Breast epithelium (tissue), 3 donors: ENCODE measurements at regions not wholly inside any gene's neighbourhood (a gene's known extent, or its start where the extent isn't known, plus 50 kb on each side); places are given as distances from the start of the nearest gene placed in this dataset.

Source experiments
- POLR2A ChIP-seq: fragments of 450-650 bp; IDR thresholded peaks from one replicate; pipeline ENCODE4 v1.6.1; 2016; ENCODE audit warnings: antibody characterized with exemption, mild to moderate bottlenecking, moderate library complexity
- POLR2AphosphoS5 ChIP-seq, 3 donors: sonication (generic); formaldehyde crosslinking; IDR thresholded peaks; one replicate each; pipeline ENCODE4 v1.6.1; 2017; ENCODE audit warnings: antibody characterized with exemption in 3 of 3
- TF ChIP-seq, protein P1 (sequence below), 3 donors: fragments of 450-650 bp; IDR thresholded peaks; one replicate each; pipeline ENCODE4 v1.5.1; 2016 to 2017; ENCODE audit warnings: antibody characterized with exemption in 3 of 3, mild to moderate bottlenecking in 3 of 3, moderate library complexity in 3 of 3

DNA sequence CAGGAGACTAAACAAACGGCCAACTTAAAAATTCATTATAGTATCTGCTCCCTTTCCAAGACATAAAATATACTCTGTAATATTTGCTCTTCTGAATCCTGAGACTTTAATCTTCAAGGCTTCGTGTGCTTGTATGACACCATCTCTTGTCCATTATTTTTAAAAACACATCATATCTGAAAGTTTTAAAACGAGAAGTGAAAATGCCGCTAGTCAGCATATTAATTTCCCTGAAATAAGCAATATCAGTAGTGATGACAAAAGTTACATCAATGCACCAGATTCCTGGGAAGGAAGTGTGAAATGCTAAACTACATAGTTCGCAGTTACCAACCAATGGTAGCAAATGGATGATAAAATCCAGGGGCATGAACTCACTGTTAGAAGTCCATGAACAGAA is 66.8 kb upstream of the EXOC1L start:
- TF ChIP-seq, protein P1, sequence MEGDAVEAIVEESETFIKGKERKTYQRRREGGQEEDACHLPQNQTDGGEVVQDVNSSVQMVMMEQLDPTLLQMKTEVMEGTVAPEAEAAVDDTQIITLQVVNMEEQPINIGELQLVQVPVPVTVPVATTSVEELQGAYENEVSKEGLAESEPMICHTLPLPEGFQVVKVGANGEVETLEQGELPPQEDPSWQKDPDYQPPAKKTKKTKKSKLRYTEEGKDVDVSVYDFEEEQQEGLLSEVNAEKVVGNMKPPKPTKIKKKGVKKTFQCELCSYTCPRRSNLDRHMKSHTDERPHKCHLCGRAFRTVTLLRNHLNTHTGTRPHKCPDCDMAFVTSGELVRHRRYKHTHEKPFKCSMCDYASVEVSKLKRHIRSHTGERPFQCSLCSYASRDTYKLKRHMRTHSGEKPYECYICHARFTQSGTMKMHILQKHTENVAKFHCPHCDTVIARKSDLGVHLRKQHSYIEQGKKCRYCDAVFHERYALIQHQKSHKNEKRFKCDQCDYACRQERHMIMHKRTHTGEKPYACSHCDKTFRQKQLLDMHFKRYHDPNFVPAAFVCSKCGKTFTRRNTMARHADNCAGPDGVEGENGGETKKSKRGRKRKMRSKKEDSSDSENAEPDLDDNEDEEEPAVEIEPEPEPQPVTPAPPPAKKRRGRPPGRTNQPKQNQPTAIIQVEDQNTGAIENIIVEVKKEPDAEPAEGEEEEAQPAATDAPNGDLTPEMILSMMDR (IDR thresholded peaks at IDR 0.05): no peak
- TF ChIP-seq POLR2A (no peak), POLR2AphosphoS5 (IDR thresholded peaks at IDR 0.05) (no peak)
